ENCODE measurements at regions not wholly inside any gene's neighbourhood (a gene's known extent, or its start where the extent isn't known, plus 50 kb on each side); places are given as distances from the start of the nearest gene placed in this dataset.
A peak's percentile ranks its signal among the peaks of the same experiment; 100 is the strongest.

DNA sequence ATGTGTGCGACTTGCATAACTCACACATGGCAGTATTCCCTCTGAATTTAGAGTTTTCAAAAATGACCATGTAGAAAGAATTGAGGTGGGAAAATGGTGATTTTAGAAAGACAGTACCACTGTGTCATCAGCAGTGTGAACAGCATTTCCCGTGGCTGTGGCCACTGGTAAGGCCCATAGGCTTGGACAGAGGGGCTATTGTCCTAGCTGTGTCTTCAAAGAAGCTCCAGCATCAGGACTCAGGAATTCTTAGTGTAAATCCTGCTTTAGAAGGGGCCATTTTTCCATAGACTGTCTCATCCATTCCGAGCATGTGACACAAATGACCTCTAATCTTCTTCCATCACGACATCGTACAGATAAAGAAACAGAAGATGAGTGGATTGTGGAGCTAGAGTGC lies 119.3 kb upstream of the BACE2 start:
- no peak for DNase-seq

DNA sequence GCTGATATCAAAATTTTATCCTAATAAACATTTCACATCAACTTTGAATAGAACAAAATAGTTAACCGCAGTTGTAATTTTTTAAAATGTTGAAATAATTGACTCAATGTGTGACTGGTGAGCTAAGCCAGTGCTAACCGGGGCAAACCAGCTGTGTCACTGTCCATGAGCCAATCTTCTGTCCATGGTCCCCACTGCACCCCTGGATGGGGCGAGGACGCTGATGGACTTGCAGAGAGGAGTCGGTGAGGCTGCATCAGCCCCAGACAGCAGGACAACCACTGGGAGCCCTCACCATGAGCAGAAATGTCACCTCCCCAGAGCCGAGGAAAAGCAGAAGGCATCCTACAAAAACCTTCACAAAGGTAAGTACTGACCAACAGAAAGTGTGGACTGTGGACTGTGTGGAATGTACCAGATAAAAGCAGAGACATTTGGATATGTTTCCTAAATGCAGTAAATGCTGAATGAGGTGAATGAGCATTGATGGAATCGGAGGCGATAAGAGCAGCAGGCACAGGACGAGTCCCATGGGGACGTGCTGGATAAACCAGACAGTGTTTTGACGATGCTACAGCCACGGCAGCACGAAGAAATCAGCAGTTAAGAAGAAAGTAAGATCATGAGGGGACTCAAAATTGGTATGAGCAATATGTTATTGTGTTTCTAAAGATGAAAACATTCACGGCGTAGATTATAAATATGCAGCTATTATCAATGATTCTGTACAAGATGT lies 115.0 kb upstream of the BACE2 start:
- no peak for DNase-seq

DNA sequence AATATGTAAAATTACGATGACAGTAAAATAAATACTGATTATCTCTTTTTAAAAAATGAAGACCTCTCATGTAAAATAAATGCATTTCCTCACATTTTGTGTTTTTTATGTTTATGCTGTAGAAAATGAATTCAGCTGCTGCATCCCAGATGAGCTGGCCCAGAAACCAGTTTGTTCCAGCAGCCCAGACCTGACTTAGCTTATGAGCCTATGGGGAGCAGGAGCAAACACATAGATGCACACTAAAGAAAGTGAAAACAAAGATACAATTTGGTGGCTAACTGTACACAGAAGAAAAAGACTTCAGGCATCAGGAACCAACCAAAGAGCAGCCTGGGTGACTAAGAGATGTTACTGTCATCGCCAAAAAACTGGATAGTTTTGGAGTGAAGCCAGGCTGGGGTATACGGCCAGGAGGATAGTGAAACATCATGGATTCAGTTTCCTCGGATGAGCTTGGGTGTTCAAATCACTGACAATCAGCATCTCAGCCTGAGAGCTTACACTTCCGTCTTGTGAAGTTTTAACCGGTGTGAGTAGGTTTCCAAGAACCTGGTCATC lies 113.9 kb upstream of the BACE2 start:
- no peak for DNase-seq

DNA sequence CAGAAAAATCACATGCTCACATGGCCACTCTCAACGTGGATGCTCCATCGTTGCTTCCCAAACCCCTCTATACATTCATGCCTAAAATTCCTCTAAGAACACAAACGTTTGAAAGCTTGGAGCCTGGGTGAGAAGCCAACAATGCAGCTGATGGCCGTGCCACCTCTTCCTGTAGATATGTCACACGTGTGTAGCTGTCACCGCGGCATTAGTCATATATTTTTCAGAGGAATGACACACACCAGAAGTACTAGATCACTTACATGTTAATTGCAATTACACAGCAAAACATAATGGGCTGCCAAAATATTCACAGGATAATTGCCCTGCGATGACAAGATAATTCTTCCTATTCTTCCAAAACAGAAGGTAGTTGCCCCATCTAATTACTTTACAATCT lies 112.7 kb upstream of the BACE2 start:
- no peak for DNase-seq

DNA sequence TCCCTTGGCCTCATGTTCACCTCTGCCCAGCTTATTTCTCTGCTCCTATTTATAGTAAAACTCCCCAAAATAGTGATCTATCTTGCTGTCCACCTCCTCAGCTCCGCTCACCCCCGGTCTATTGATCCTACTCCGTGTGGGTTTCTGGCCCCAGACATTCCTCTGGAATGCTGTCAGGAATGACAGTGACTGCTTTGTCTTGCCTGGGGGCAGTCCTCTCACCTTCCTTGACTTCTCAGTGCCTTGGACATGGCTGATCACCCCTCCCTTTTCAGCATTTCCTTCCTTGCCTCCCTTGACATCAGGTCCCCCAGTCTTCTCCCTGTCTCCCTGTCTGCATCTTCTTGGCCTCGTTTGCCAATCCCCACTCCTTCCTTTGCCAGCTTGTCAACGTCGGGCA lies 108.1 kb upstream of the BACE2 start:
- DNase-seq, result no peak

DNA sequence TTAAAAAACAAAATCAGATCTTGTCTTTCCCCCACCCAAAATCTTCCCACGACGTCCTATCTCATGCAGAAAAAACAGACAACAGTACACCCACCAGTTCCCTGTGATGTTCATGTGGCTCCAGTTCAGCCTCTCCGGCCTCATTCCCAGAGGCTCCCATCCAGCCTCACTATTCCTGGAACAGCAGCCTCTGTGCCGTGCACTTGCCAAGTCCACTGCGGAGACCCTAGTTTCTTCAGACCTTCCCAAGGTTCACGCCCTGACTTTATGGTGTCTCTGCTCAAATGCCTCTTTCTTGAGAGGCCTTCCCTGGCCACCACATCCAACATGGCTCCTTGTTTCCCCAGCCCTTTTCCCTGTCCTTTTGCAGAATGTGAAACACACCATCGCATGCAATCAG lies 106.3 kb upstream of the BACE2 start:
- DNase-seq, result no peak

DNA sequence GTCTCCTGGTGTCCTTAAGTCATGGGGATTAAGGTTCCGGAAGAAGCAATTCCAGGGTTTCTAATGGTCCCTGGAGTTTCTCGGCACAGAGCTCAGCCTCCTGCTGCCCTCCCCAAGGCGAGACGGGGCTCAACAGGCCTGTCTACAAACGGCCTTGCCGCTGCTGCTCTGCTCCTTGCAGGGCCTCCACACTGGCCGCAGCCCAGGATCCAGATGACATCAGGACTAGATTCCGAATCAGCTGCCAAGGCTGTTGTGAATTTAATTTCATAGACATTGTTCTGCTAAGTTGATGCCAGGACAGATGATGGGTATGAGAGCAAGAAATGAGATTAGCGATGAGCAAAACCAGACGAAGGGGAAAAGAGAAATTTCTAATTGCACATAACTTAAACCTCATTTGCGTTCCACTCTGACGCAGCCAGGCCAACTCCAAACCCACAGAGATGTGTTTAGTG lies 103.6 kb upstream of the BACE2 start:
- no peak for DNase-seq

DNA sequence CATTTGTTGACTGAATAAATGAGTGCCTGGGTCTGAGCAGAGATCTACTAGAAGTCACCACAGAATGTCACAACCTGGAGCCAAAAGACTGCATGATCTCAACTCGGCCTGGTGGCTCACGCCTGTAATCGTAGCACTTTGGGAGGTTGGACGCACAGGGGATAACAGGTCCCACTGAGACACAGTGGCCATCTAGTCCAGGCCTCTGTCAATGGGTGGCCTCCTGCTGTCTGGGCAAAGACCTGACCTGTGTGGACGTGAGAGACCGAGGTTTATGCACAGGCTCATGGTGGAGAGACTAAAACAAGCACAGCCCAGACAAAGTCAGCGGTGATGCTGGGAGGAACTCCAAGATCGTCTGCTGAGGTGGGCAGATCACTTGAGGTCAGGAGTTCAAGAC lies 103.0 kb upstream of the BACE2 start:
- DNase-seq, result no peak

DNA sequence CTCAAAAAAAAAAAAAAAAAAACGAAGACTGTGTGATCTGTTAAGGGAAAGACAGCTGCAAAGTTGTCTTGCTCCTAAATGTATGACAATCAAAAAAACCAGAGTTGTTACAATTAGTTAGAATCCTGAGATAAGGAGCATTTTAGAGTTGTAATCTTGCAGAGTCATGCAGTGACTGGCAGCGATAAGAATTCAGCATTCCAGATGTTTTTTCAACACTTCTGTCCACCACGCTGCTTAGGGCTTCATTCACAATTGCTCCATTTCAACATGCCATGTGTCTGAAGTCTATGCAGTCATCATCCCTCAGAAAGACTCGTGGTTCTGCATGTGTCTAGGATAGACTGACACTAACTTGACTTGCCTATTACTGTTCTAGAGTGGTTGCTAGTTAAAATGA lies 102.4 kb upstream of the BACE2 start:
- no peak for DNase-seq

DNA sequence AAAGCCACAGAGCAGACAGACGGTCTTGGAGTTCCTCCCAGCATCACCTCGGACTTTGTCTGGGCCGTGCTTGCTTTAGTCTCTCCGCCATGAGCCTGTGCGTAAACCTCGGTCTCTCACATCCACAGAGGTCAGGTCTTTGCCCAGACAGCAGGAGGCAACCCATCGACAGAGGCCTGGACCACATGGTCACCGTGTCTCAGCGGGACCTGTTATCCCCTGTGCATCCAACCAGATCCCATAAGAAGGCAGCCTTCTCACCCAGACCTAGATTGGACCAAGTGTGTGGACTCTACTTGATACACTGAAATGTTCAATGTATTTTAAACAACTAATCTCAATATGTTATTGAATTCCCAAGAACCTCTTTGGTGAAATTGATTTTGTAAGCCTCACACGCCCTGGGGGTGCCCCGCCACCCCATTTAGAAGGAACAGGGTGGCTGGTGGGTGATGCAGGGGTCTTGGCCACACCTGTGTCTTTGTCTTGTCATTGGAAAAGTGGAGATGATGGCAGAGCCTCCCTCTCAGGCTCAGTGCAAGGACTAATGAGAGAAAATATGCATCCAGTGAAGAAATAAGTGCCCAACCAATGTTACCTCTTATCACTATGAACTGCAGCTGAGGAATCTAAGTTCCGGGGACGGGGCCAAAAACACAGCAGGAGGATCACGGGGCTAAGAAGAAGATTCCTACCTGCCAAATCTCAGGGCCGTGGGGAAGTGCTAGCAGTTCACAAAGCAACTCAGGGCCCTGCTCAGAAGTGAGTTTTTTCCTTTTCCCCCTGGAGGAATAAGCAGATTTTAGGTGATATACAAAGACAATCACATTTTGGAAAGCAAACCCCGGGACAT lies 101.6 kb upstream of the BACE2 start:
- no peak for DNase-seq

DNA sequence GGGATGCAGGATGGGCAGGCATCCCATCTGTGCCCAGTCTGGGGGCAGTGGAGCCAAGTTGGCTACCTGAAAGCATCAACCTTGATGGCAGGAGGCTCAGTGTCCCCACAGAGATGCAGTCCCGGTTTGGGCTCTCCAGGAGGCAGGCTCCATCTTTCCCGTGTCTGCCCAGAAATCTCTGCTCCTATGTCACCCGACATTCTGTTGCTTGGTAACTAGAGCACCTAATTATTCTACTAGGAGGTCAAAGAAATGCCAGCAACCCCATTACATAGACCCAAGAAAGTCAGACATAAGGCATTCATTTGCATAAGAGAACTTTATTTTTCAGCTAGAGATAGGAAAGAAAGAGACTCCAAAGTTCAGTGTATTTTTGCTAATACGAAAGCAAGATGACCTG lies 100.3 kb upstream of the BACE2 start:
- no peak for DNase-seq

DNA sequence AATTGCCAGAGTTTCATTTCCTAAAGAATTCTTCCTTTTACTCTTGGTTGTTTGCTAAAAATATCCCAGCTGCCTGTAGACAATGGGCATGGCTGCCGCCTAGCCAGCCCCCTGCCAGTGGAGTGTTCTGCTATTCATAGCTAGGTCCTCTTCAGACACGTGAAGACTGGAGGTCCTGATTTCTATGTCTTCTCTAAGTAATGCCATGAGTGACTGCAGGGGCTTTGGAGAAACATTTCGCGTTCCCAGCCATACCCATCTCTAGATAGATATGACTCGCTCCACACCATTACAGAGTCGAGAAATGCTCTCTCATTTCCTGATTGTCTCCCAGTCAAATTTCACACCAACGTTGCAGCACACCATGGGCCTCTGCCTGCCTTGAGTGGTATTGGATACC lies 99.5 kb upstream of the BACE2 start:
- no peak for DNase-seq

DNA sequence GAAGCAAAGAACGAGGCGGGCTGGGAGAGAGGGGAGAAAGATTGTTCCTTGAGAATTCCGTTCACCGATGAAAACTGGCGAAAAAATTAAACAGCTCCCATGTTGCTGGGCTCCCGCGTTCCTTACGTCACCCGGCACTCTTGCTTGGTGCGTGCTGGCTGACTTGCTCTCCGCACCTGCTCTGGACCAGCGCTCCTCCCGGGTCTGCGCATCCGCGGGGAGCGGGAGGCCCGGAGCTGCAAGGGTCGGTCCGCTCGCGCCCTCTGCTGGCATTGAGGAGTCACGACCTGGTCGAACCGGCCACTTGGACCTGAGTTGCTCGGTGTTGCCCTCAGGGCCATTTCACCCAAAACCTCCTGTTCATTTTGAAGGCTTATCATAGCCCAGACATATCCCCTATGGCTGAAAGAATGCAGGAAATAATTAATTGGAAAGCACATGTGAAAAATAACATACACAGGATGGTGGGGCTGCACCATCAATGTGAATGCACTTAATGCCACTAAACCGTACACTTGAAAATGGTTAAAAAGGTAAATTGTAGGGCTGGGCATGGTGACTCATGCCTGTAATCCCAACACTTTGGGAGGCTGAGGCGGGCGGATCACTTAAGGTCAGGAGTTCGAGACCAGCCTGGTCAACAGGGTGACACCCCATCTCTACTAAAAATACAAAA lies 98.9 kb upstream of the BACE2 start:
- peak; percentile 37 for DNase-seq

DNA sequence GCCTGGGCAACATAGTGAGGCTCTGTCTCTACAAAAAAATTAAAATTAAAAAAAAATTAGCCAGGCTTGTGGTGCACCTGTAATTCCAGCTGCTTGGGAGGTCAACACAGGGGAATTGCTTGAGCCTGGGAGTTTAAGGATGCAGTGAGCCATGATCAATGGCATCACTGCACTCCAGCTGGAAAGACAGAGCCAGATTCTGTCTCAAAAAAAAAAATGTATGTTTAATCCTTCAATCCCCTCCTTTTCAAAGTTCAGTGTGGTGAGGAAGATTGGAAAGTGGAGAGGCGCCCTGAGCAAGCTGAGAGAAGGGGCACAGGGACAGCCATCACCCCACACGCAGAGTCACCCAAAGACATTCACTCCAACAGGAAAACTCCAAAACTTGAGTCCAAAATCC lies 97.7 kb upstream of the BACE2 start:
- DNase-seq, result no peak

DNA sequence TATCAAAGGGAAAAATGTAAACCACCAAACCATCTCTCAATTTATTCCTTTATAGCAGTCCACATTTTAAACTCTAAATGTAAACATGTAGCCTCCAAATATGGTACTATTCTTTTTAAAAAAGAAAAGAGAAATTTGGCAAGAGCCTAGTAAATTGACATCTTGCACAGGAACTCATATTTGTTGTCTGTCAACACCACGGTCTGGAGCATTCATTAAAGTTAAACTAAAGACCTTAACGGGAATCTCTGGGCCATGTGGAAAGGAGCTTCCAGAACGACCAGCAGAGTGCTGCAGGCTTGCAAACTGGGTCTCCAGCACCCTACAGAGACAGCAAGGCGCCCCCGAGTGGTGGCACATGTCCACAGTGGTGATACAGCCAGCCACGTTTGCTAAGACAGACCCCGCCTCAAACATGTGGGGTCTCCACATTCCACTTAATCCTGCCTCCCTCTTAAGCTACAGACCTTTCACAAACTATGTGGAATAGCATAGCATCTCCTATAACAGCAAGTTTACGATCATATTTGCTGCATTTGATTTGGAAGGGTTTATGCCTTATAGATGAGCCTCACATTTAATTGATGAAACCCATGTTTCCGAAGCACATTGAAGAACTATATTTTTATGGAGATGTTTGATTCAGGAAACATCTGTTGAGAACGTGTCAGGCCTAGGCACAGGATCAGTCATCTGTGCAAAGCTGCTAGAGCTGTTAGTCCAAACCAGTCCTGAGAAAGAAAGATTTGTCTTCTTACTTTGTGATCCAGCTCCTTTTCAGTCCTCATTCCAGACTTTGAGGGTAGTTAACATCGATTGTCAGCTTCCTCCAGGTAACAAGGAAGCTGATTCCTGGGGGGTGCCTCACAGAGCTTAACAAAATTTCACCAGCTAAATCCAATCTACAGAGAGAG lies 96.4 kb upstream of the BACE2 start:
- no peak for DNase-seq

DNA sequence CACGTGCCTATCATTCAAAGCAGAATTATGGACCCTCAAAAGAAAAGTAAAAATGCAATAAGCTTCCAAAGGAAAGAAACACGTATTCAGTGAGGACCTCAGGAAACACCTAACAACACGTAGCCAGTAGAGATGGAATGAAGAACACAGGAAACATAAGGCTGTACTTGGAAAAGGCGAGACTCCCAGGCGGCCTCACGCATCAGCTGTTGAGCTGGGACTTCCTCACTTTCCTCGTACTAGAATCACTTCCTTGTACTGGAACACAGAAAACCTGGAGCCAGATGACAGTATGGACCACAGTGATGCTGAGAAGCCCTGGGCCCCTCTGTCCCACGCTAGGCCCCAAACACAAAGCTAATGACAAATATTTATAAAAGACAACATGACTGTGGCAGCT lies 94.4 kb upstream of the BACE2 start:
- DNase-seq, result no peak

DNA sequence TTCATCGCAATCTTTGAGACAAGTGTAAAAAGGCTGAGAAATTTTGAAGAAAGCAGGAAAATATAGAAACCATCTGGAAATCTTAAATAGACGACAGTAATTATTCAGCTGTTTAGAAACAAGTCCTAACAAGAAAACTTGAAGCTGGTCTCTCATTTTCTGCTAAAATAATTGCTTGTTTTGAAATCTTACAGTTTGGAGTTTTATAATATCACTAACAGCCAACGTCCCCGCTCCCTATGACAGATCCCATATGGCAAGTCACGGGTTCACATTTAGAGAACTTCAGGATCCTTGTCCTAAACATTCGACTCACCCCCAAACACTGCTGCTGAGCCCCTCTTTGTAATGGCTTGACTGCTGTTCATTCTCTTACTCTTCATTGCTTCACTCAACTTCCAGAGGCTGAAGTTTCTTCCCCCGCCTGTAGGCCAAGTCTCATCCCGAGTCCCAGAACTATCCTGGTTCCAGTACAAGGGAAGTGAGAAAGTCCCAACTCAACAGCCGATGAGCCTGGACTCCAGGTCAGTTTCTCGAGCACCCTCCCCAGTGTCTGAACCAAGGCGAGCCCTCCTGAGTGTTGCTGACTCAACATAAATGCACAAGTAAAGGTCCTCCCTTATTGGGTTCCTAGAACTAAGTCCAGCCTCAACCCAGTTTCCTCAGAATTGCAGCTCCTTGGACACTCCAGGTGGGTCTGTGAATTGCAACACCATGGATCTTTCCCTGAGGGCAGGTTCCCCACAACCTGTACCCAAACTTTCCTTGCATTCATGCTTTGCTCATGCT lies 93.4 kb upstream of the BACE2 start:
- no peak for DNase-seq

DNA sequence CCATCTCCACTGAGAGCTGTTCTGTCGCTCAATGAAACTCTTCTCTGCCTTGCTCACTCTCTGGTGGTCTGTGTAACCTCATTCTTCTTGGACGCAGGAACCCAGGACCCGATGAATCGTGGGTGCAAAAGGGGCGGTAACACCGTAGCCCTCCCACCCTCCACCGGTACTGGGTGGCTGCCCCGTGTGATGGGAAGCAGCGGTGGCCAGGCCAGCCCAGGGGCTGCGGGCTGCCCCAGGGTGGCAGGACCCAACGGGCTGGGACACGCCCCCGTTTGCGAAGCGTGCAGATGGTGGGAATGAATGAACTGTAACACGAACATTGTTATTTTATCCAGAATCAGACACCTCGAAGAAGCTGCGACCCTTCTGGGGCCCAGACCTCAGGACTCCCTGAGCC lies 92.3 kb upstream of the BACE2 start:
- no peak for DNase-seq

DNA sequence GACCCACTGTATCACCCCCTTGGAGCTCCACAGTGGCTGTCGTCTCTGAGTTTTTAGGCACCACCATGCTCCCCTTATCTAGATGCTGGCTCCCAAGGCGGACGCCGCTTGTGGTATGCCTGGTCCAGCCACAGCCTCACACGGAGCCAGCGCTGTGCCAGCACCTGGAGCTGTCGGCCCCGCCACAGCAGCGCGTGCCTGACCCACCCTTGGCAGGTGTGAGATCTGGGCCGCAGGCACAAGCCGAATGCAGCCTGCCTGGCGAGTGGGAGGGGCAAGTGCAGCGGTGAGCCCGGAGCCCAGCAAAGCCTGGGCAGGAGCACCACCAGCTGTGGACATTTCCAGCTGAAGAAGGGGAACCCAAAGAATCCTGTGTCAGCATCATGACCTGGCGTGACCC lies 91.9 kb upstream of the BACE2 start:
- no peak for DNase-seq

DNA sequence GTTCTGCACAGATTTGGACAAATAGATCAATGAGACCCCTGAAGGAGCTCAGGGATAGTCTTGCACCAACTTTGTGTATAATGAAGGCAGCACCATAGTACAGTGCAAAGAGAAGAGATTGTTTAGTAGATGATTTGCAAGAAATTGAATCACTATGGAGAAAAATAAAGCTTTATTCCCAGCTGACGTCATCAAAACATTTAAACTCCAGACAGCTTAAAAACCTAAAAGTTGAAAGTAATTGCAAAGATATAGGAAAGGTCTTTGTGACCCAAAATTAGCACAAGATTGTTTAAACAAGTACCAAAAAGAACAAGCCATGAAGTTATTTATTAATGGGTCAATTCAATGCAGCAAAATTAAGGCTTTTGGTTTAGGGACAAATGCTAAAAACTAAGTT lies 88.8 kb upstream of the BACE2 start:
- DNase-seq, result no peak

DNA sequence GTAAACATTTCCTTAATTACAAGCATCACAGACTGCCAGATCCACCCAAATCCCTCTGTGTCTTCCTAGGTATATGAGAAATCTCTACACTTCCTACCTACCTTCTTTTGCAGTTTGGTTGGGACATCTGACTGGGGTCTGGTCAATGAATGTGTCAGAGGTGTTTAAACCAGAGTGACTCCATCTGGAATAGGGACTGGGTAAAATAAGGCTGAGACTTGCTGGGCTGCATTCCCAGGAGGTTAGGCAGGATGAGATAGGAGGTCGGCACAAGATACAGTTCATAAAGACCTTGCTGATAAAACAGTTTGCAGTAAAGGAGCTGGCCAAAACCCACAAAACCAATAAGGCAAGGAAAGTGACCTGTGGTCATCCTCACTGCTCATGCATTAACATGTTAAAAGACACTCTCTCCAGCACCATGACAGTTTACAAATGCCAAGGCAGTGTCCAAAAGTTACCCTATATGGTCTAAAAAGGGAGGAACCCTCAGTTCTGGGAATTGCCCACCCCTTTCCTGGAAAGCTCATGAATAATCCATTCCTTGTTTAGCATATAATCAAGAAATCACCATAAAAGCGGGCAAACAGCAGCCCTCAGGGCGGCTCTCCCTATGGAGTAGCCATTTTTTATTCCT lies 87.4 kb upstream of the BACE2 start:
- no peak for DNase-seq

All from CD4-positive, alpha-beta T cell treated with Interleukin-10 for 1 hour (primary cell).